ENCODE measurements at regions not wholly inside any gene's neighbourhood (a gene's known extent, or its start where the extent isn't known, plus 50 kb on each side); places are given as distances from the start of the nearest gene placed in this dataset.

GRCh38 chr22:27554106-27554811, 247.3 kb downstream of the MN1 start:
- Histone ChIP-seq H3K36me3 (no peaks in the 10 kb centered on the region), H3K27ac (no peak overlapping the region), H3K27me3 (no peaks in the 10 kb centered on the region), H3K4me1 (no peaks in the 10 kb centered on the region), H3K4me3 (no peak overlapping the region), H3K9me3 (no peaks in the 10 kb centered on the region)
- TF ChIP-seq, protein P1, sequence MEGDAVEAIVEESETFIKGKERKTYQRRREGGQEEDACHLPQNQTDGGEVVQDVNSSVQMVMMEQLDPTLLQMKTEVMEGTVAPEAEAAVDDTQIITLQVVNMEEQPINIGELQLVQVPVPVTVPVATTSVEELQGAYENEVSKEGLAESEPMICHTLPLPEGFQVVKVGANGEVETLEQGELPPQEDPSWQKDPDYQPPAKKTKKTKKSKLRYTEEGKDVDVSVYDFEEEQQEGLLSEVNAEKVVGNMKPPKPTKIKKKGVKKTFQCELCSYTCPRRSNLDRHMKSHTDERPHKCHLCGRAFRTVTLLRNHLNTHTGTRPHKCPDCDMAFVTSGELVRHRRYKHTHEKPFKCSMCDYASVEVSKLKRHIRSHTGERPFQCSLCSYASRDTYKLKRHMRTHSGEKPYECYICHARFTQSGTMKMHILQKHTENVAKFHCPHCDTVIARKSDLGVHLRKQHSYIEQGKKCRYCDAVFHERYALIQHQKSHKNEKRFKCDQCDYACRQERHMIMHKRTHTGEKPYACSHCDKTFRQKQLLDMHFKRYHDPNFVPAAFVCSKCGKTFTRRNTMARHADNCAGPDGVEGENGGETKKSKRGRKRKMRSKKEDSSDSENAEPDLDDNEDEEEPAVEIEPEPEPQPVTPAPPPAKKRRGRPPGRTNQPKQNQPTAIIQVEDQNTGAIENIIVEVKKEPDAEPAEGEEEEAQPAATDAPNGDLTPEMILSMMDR (IDR thresholded peaks at IDR 0.05) = no peak
- DNase-seq (ENCODE audit: low spot score) = no peak

GRCh38 chr22:27554841-27555456, 246.6 kb downstream of the MN1 start:
- TF ChIP-seq, protein P1 (IDR thresholded peaks at IDR 0.05) = no peak
- no peak for DNase-seq (ENCODE audit: low spot score)
- no peaks in the 10 kb centered on the region for H3K27me3 ChIP-seq
- H3K27ac ChIP-seq = no peak overlapping the region
- no peaks in the 10 kb centered on the region for H3K9me3 ChIP-seq
- no peaks in the 10 kb centered on the region for H3K4me1 ChIP-seq
- no peak overlapping the region for H3K4me3 ChIP-seq
- H3K36me3 ChIP-seq = no peaks in the 10 kb centered on the region

GRCh38 chr22:27556371-27556770, 245.2 kb downstream of the MN1 start:
- no peaks in the 10 kb centered on the region for H3K36me3 ChIP-seq
- no peak overlapping the region for H3K27ac ChIP-seq
- no peaks in the 10 kb centered on the region for H3K9me3 ChIP-seq
- TF ChIP-seq, protein P1 (IDR thresholded peaks at IDR 0.05) = no peak
- no peak overlapping the region for H3K4me3 ChIP-seq
- H3K4me1 ChIP-seq = no peaks in the 10 kb centered on the region
- no peaks in the 10 kb centered on the region for H3K27me3 ChIP-seq
- no peak for DNase-seq (ENCODE audit: low spot score)

GRCh38 chr22:27557286-27558008, 244.1 kb downstream of the MN1 start:
- TF ChIP-seq, protein P1 (IDR thresholded peaks at IDR 0.05) = no peak
- H3K27ac ChIP-seq = no peak overlapping the region
- H3K36me3 ChIP-seq = no peaks in the 10 kb centered on the region
- no peaks in the 10 kb centered on the region for H3K27me3 ChIP-seq
- no peak for DNase-seq (ENCODE audit: low spot score)
- H3K4me1 ChIP-seq = no peaks in the 10 kb centered on the region
- no peak overlapping the region for H3K4me3 ChIP-seq
- H3K9me3 ChIP-seq = no peaks in the 10 kb centered on the region

DNA sequence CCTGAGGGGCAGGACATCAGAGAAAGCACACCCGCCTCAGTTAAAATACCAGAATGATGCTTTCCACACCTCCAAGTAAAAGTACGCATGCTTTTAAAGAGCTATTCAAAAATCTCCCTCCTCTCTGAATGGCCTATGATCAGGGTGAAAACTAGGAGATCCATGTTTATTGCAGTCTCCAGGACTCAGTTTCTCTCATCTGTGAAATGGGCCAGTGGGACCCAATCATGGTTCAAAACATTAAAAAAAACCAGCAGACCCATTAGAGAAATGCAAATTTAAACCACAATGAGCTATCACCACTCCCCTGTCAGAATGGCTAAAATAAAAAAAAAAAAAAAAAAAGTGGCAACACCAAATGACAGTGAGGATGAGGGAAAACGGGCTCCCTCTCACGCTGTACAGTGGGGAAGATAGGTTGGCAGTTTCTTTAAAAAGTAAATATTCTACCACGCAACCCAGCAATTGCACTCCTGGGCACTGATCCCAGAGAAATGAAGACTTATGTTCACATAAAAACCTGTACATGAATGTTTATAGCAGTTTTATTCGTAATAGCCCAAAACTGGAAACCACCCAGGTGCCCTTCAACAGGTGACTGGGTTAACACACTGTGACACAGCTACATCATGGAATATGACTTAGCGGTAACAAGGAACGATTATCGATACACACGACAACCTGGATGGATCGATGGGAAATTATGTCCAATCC, 242.7 kb downstream of the MN1 start:
- Histone ChIP-seq H3K4me1 (no peaks in the 10 kb centered on the region), H3K27me3 (no peaks in the 10 kb centered on the region), H3K4me3 (no peak overlapping the region), H3K36me3 (no peaks in the 10 kb centered on the region), H3K9me3 (peaks cover 0 to under 1% of the 10 kb centered on the region in 2 donors), H3K27ac (no peak overlapping the region)
- no peak for DNase-seq (ENCODE audit: low spot score)
- TF ChIP-seq, protein P1 (IDR thresholded peaks at IDR 0.05) = no peak

Data from right atrium auricular region (tissue), 2 donors.